Stimulated activated naive CD8-positive, alpha-beta T cell treated with anti-CD3 and anti-CD28 coated beads, Interleukin-15, Interleukin-2, amounts not matched to agents 100 U/mL and 50 U/mL, for 24 hours (primary cell): ENCODE measurements at regions not wholly inside any gene's neighbourhood (a gene's known extent, or its start where the extent isn't known, plus 50 kb on each side); places are given as distances from the start of the nearest gene placed in this dataset.

Experiments used
- ATAC-seq: fragments of 150-1000 bp; cut with Tn5 transposase; one replicate; pipeline ENCODE4 v1.10.0; 2021
- DNase-seq: peaks from one replicate; pipeline ENCODE4 v3.0.0; 2021

GRCh38 chr10:7507887-7508726, 97.3 kb upstream of the SFMBT2 start:
- DNase-seq (peak; percentile 18), ATAC-seq (peak; percentile 41)

- no peak for ATAC-seq
- no peak for DNase-seq
Observed at GRCh38 chr10:7506571-7506970, 95.7 kb upstream of the SFMBT2 start.

GRCh38 chr10:7505196-7505595, 94.4 kb upstream of the SFMBT2 start:
- DNase-seq (no peak), ATAC-seq (no peak)

- DNase-seq = no peak
- ATAC-seq = no peak
Observed at GRCh38 chr10:7503190-7503589, 92.4 kb upstream of the SFMBT2 start.

- ATAC-seq (peak; percentile 55), DNase-seq (no peak)
Observed at GRCh38 chr10:7501157-7501556, 90.3 kb upstream of the SFMBT2 start.

GRCh38 chr10:7498111-7498510, 87.3 kb upstream of the SFMBT2 start:
- ATAC-seq (no peak), DNase-seq (no peak)

- no peak for ATAC-seq
- DNase-seq = no peak
Observed at GRCh38 chr10:7493996-7494395, 83.2 kb upstream of the SFMBT2 start.

GRCh38 chr10:7492660-7493046, 81.8 kb upstream of the SFMBT2 start:
- ATAC-seq (no peak), DNase-seq (no peak)

- ATAC-seq = no peak
- DNase-seq = no peak
Observed at GRCh38 chr10:7491949-7492659, 81.3 kb upstream of the SFMBT2 start.

GRCh38 chr10:7491230-7491629, 80.4 kb upstream of the SFMBT2 start:
- ATAC-seq = no peak
- DNase-seq = no peak

GRCh38 chr10:7488418-7488829, 77.6 kb upstream of the SFMBT2 start:
- DNase-seq = no peak

GRCh38 chr10:7487528-7487927, 76.7 kb upstream of the SFMBT2 start:
- no peak for DNase-seq
- no peak for ATAC-seq

More at GRCh38 chr10:7488418-7488829, 77.6 kb upstream of the SFMBT2 start:
- no peak for ATAC-seq

GRCh38 chr10:7486528-7486927, 75.7 kb upstream of the SFMBT2 start:
- ATAC-seq (no peak), DNase-seq (no peak)

GRCh38 chr10:7485799-7486198, 75.0 kb upstream of the SFMBT2 start:
- ATAC-seq = no peak
- DNase-seq = no peak

- ATAC-seq = no peak
- DNase-seq = no peak
Observed at GRCh38 chr10:7485244-7485556, 74.4 kb upstream of the SFMBT2 start.

- ATAC-seq (peak; percentile 77), DNase-seq (peak; percentile 46)
Observed at GRCh38 chr10:7484456-7485243, 73.8 kb upstream of the SFMBT2 start.

GRCh38 chr10:7483848-7484247, 73.0 kb upstream of the SFMBT2 start:
- ATAC-seq = no peak
- DNase-seq = no peak

GRCh38 chr10:7482992-7483391, 72.2 kb upstream of the SFMBT2 start:
- DNase-seq = no peak
- no peak for ATAC-seq

GRCh38 chr10:7481368-7481765, 70.5 kb upstream of the SFMBT2 start:
- DNase-seq = no peak
- no peak for ATAC-seq

- DNase-seq (no peak), ATAC-seq (peak; percentile 38)
Observed at GRCh38 chr10:7480742-7481367, 70.0 kb upstream of the SFMBT2 start.

- DNase-seq = no peak
- no peak for ATAC-seq
Observed at GRCh38 chr10:7479861-7480598, 69.2 kb upstream of the SFMBT2 start.
